ENCODE measurements at regions not wholly inside any gene's neighbourhood (a gene's known extent, or its start where the extent isn't known, plus 50 kb on each side); places are given as distances from the start of the nearest gene placed in this dataset.

DNA sequence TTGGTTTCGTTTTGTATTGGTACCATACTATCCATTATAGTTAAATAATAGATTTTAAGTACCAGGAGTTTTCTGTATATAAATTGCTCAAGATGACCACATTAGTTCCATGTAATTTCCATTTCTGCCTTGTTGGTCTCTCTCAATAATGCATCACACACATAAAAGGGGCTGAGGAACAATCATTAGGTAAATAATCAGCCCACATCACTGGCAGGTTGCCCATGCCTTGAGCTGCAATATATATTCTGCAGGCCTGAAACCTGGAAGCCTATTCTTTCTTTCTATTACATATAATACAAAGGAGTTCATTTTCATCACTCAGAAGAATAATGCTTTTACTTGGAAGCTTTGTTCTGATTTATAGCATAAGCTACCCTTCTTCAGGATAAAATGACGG lies 616.1 kb upstream of the PKDCC start:
- H3K27ac ChIP-seq, result no peak overlapping the region
- TF ChIP-seq ZFX (IDR thresholded peaks at IDR 0.05), result no peak
- TF ChIP-seq, protein P1, sequence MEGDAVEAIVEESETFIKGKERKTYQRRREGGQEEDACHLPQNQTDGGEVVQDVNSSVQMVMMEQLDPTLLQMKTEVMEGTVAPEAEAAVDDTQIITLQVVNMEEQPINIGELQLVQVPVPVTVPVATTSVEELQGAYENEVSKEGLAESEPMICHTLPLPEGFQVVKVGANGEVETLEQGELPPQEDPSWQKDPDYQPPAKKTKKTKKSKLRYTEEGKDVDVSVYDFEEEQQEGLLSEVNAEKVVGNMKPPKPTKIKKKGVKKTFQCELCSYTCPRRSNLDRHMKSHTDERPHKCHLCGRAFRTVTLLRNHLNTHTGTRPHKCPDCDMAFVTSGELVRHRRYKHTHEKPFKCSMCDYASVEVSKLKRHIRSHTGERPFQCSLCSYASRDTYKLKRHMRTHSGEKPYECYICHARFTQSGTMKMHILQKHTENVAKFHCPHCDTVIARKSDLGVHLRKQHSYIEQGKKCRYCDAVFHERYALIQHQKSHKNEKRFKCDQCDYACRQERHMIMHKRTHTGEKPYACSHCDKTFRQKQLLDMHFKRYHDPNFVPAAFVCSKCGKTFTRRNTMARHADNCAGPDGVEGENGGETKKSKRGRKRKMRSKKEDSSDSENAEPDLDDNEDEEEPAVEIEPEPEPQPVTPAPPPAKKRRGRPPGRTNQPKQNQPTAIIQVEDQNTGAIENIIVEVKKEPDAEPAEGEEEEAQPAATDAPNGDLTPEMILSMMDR (conservative IDR thresholded peaks at IDR 0.05), result no peak

DNA sequence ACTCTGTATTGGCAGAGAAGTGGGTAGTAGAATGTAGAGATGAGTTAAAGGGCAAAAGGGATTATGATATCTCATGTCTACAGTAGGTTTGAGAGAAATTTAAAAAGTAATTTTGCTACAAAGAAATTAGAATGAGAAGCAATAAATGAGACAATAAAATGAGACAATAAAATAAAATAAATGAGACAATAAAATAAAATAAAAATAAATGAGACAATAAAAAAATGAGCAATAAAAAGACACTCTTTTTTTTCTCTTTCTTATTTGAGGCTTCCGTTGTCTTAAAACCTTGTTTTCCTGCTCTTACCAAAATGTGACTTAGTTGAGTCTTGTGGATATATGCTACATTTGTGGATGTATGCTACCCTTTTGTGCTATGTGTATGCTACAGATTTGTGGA lies 615.4 kb upstream of the PKDCC start:
- no peak overlapping the region for H3K27ac ChIP-seq
- TF ChIP-seq, protein P1 (conservative IDR thresholded peaks at IDR 0.05), result no peak

DNA sequence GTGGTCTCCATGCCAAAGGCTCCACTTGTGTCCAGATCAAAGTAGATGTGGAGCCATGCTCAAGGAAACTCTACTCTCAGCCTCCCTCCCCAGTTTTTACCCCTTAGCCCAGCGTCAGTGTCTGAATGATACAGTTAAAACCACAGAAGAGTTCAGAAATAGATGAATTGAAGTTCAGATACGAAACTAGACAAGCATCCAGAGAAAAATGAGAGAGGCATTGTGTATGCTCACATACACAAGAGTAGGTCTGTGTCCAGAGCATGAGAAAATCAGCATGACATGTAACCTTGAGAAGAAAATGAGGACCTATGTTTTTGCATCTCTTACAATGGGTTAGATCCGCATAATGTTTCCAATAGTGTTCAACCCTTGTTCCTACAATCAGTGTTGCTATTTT lies 612.8 kb upstream of the PKDCC start:
- TF ChIP-seq, protein P1 (conservative IDR thresholded peaks at IDR 0.05), result no peak
- TF ChIP-seq ZFX (IDR thresholded peaks at IDR 0.05), result no peak
- H3K27ac ChIP-seq, result no peak overlapping the region

DNA sequence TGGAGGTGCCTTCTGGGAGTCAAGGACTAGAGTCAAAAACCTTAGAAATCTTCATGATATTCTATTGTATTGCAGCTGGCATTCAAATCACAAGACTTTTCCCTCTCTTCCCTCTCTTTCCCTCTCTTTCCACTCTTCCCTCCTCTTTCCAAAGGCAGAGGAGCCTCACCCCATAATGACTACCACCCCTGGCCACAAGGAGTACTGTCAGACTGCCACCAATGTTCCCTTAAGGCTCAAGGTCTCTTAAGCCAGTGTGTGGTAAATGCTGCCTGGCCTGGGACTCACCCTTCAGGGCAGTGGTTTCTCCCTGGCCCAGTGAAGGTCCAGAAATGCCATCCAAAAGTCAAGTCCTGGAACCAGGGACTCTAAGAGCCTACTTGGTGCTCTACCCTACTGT lies 605.9 kb upstream of the PKDCC start:
- TF ChIP-seq, protein P1 (conservative IDR thresholded peaks at IDR 0.05), result no peak
- no peak for TF ChIP-seq ZFX (IDR thresholded peaks at IDR 0.05)
- no peak overlapping the region for H3K27ac ChIP-seq

DNA sequence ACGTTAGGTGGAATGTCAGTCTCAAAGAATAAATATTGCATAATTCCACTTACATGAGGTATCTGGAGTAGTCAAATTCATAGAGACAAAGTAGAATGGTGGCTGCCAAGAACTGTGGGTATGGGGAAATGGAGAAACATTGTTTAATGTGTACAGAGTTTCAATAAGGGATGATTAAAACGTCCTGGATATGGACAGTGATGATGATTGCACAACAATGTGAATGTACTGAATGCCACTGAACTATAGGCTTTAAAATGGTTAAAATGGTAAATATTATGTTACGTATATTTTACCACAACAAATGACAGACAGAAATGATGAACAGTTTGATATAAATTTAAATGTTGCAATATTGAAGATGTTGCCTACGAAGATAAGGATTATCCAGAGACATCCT lies 602.0 kb upstream of the PKDCC start:
- TF ChIP-seq, protein P1 (conservative IDR thresholded peaks at IDR 0.05), result no peak
- no peak for TF ChIP-seq ZFX (IDR thresholded peaks at IDR 0.05)

DNA sequence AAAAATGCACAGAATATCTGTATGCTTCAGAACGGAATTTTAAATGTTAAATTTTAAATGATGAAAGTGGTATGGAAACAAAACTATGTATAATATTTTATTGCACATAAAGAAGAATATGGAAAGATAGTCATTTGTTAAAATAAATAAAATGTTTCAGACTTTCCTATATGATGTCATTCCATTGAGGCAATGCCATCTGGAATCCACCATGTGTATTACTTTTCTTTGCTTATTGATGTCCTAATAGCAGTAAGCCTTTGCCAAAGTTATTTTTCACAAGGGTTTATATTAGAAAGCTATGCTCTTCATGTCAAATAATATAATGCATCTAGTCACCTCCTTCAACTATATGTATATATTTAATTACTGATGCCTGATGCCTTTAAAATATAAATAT lies 601.6 kb upstream of the PKDCC start:
- no peak overlapping the region for H3K27ac ChIP-seq
- TF ChIP-seq, protein P1 (conservative IDR thresholded peaks at IDR 0.05), result no peak
- TF ChIP-seq ZFX (IDR thresholded peaks at IDR 0.05), result no peak

More for the DNA sequence above, 602.0 kb upstream of the PKDCC start:
- H3K27ac ChIP-seq, result no peak overlapping the region

DNA sequence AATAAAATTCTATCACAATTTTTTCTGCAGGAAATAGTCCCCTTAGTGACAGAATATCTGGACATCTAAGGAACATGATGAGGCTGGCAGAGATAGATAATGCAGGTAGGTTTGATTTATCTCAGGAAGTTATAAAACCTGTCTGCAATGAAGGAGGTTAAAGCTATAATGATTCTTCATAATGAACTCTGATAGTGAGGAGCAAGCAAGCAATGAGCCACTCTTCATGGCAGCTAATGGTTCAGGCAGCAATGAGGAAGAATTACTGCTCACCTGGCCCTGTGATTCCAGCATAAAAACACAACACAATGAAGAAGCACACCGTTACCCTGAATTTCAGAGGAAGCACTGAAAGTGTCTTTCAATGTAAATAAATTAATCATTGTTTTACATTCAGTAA lies 599.6 kb upstream of the PKDCC start:
- TF ChIP-seq, protein P1 (conservative IDR thresholded peaks at IDR 0.05), result no peak
- no peak for TF ChIP-seq ZFX (IDR thresholded peaks at IDR 0.05)
- H3K27ac ChIP-seq, result no peak overlapping the region
